PC-9 (cell line): ENCODE measurements at regions not wholly inside any gene's neighbourhood (a gene's known extent, or its start where the extent isn't known, plus 50 kb on each side); places are given as distances from the start of the nearest gene placed in this dataset.

Experiments
- EZH2 ChIP-seq: fragments of 200-600 bp; sonication (generic); IDR thresholded peaks from 2 replicates; pipeline ENCODE4 v1.8.0; 2017; ENCODE audit warnings: antibody characterized with exemption, low read depth
- TF ChIP-seq, protein P1 (sequence below): fragments of 200-600 bp; sonication (generic); conservative IDR thresholded peaks from 2 replicates; pipeline ENCODE4 v1.6.1; 2017; ENCODE audit warnings: mixed run types, antibody characterized with exemption, mild to moderate bottlenecking, moderate library complexity

DNA sequence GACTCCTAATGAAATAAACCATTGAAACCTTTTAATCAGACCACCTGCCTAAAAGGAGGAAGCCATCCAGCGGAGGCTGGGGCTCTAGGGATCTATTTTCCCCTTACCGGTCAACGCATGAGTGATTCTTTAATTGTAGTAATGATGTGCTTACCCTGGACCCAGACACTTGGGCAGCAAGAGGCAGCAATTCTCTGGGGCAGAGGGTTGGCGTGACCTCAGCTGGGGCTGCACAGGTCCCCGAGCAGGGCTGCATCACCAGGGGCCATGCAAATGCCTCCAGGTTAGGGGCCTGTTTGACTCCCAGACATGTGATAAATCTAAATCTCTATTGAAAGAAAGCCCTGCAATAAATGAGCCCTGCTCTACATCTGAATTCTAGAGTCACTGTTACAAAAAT lies 194.2 kb upstream of the TSHZ3 start:
- TF ChIP-seq, protein P1, sequence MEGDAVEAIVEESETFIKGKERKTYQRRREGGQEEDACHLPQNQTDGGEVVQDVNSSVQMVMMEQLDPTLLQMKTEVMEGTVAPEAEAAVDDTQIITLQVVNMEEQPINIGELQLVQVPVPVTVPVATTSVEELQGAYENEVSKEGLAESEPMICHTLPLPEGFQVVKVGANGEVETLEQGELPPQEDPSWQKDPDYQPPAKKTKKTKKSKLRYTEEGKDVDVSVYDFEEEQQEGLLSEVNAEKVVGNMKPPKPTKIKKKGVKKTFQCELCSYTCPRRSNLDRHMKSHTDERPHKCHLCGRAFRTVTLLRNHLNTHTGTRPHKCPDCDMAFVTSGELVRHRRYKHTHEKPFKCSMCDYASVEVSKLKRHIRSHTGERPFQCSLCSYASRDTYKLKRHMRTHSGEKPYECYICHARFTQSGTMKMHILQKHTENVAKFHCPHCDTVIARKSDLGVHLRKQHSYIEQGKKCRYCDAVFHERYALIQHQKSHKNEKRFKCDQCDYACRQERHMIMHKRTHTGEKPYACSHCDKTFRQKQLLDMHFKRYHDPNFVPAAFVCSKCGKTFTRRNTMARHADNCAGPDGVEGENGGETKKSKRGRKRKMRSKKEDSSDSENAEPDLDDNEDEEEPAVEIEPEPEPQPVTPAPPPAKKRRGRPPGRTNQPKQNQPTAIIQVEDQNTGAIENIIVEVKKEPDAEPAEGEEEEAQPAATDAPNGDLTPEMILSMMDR = no peak
- TF ChIP-seq EZH2 = no peak
